ENCODE measurements at regions not wholly inside any gene's neighbourhood (a gene's known extent, or its start where the extent isn't known, plus 50 kb on each side); places are given as distances from the start of the nearest gene placed in this dataset.
"Not testable (repeated sequence)": the region's sequence is repeated elsewhere in the genome, so short reads cannot be mapped to it uniquely, and the experiment has no call there.

GRCh38 chr3:195989197-195989920, 81.0 kb upstream of the TNK2 start:
- TF ChIP-seq CTCF, POLR2A (IDR thresholded peaks at IDR 0.05): not testable (repeated sequence)
